OCI-LY3 (cell line): ENCODE measurements at regions not wholly inside any gene's neighbourhood (a gene's known extent, or its start where the extent isn't known, plus 50 kb on each side); places are given as distances from the start of the nearest gene placed in this dataset.

Experiments
- CTCF ChIP-seq: fragments of 200-600, 300-600 bp; sonication (generic); IDR thresholded peaks from 2 replicates; pipeline ENCODE4 v1.5.1; 2014; ENCODE audit warnings: antibody characterized with exemption, low read length, low read depth
- EZH2phosphoT487 ChIP-seq: fragments of 200-600 bp; shearing (Covaris generic); IDR thresholded peaks from 2 replicates; pipeline ENCODE4 v1.6.1; 2018; ENCODE audit warnings: antibody characterized with exemption, mixed run types, low read depth

GRCh38 chr5:129306725-129307124 lies 153.4 kb upstream of the ADAMTS19 start:
- TF ChIP-seq CTCF (no peak), EZH2phosphoT487 (no peak)
